OCI-M2 (cell line): ENCODE measurements at regions not wholly inside any gene's neighbourhood (a gene's known extent, or its start where the extent isn't known, plus 50 kb on each side); places are given as distances from the start of the nearest gene placed in this dataset.
"Not testable (repeated sequence)": the region's sequence is repeated elsewhere in the genome, so short reads cannot be mapped to it uniquely, and the experiment has no call there.

Source experiments
- DNase-seq: peaks from one replicate; lab custom pipeline; 2025; ENCODE audit not compliant: unreplicated experiment; lab: John Stamatoyannopoulos, UW

DNA sequence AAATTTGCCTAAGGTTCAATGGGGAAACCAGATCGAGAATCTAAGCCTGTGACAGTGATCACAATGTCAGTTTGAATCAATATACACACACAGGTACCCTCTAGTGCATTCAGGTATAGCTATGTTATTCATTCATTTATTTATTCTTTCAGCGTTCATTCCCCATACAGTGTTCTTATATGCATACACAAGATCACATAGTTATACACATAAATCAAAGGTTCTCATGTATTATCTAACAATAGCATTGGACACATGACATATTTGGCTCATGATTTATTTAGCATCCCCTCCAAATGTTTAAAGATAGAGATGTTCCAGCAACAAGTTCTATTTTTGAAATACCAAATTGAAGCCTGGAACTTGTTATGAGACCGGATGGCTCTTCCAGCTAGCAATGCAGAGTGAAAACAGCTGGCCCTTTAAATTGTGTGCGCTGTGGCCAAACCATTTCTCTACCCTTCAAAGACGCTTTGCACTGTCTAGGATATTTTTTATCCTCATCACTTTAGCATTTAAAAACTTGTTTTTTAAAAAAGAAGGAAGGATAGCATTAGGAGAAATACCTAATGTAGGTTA is 131.0 kb downstream of the ATXN3L start:
- no peak for DNase-seq

DNA sequence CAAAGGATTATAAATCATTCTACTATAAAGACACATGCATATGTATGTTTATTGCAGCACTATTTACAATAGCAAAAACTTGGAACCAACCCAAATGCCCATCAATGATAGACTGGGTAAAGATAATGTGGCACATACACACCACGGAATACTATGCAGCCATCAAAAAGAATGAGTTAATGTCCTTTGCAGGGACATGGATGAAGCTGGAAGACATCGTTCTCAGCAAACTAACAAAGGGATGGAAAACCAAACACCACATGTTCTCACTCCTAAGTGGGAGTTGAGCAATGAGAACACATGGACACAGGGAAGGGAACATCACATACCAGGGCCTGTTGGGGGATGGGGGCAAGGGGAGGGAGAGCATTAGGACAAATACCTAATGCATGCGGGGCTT is 133.2 kb downstream of the ATXN3L start:
- DNase-seq: not testable (repeated sequence)

DNA sequence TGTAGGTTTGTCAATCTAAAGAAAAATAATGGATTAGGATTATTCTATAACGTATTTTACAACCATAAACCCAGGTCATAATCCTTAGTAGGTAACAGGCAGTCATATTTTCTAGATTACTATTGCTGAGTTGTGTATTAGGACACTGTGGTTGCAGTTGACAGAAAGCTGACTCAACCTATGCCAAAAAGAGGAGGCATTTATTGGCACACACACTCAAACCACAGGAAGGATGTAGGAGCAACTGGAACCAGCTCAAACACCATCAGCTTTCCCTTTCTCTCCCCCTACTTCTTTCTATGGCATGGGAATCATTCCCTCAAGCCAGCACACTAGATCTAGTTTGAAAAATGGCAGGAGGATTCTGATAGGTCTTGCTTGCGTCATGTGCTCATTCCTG is 136.4 kb upstream of the FAM9C start:
- no peak for DNase-seq

DNA sequence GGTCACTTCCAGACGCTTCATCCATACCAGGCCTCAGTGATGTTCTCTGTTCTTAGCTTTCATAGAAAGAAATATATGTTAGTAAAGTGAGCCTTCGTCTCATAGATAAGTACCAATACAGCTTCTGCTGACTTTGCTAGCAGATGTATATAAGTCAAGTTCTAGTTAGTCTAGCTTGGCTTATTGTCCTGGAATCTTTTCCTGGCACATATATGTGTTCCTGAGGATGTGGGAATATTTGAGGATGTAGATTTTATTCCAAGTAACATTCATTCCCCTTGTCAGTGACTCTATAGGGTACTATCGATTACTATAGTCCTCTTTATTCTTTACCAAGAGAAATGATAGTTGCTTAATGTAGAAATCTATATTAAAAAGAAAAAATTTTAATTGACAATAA is 135.2 kb upstream of the FAM9C start:
- no peak for DNase-seq

DNA sequence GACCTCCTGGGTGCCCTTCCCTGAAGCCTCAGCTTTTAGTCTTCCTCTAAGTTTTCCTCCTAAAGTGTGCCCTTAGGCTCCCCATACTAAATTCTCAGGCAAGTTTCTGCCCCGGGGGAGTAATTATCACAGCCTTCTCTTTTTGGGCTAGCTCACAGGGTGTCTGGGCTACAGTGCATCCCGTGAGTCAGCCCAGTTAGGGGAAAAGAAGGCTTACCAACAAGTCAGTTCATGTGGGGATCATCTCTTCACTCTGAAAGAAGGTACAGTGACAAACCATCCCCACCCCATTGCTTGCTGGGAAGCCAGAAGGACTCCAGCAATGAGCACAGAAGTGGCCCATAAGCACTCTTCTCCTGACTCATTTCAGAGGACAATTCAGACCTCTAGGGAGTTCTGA is 134.7 kb upstream of the FAM9C start:
- DNase-seq: no peak

DNA sequence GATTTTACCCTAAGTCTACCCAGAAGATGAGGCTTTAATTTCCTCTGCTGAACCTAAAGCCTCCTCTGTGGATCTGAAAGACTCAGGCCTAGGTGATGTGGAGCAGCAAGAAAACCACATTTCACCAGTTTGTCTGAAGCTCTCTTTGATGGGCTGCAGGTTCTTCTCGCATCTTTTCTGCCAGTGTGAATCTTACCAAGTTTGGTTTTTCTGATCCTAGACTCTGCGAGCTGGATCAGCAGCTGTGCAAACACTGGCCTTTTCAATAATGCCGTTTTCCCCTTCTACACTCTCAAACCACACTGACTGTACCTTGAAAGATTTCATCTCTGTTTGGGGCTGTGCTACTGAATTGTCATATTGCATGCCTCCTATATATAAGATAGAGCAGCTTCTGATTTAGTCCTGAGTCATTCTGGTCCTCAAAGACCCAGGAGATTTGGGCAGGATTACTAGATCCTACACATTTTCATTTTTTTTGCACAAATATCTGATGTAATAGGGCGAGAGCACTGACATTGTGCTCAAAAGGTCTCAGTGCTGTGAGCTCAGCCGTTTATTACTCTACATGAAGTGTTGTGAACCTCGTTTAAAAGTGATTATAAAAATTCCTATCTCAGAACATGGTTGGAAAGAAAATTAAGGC is 133.6 kb upstream of the FAM9C start:
- no peak for DNase-seq

DNA sequence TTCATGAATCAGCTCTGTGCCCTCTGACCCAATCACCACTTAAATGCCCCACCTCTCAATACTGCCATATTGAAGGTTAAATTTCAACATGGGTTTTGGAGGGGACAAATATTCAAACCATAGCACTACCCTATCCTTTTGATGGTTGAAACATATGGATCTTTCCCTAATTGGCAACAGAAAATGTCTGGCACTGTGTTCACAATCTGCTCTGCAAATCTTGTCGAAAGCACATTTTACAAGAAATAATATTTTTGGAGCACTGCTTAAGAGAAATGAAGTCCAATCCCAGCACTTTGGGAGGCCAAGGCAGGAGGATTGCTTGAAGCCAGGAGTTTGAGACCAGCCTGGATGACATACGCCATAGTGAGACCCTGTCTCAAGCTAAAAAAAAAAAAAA is 130.6 kb upstream of the FAM9C start:
- DNase-seq: no peak

DNA sequence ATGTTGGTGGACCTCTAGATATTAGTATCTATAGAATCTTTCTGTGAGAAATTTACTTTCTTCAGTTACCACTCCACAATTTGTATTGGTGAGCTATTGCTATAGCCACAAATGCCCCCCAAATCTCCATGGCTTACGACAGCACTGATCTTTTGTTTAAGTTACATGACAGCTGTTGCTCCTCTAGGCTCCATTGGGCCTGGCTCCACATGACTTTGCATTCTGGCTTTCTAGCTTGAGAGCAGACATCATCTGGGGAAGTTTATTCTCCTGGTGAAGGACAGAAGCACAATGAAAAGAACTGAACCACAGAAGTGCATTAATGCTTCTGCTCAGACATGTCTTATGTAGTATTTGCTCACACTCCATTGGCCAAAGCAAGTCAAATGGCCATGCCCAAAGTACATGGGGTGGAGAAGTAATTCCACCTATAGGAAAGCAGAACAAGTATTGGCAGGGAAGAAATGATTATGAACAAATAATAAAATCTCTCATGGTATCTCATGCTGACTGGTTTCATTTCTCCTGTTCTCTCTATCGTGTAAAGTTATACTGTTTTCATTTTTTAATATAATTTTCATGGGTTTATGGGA is 126.6 kb upstream of the FAM9C start:
- no peak for DNase-seq

DNA sequence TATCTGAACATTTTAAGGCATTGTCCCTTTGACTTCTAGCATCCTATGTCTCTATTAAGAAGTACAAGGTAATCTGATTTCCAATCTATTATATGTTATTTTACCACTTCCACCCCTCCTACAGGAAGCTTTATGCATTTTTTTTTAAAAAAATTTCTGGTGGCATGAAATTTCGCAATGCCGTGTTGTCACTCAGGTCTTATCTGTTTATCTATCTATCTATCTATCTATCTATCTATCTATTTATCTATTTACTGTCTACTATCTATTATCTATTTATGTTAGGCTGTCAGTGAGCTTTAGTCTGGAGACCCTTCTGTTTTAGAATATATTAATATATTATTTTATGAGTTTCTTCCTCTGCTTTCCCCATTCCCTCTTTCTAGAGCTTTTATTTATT is 125.3 kb upstream of the FAM9C start:
- DNase-seq: no peak

DNA sequence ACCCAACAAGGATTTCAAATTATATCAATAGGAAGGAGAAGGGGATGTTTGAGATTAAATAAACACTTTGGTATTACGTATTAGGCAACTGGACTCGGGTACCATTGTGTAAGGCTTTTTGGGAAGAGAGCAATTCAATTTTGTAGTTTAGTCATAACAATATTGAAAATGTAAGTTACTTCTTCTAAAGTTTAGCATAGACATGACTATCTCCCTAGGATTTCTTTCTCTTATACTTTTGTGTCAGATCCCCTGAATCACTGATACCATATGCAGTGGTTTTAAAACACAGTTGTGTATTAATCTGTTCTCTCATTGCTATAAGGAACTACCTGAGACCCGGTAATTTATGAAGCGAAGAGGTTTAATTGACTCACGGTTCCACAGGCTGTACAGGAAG is 123.8 kb upstream of the FAM9C start:
- no peak for DNase-seq

DNA sequence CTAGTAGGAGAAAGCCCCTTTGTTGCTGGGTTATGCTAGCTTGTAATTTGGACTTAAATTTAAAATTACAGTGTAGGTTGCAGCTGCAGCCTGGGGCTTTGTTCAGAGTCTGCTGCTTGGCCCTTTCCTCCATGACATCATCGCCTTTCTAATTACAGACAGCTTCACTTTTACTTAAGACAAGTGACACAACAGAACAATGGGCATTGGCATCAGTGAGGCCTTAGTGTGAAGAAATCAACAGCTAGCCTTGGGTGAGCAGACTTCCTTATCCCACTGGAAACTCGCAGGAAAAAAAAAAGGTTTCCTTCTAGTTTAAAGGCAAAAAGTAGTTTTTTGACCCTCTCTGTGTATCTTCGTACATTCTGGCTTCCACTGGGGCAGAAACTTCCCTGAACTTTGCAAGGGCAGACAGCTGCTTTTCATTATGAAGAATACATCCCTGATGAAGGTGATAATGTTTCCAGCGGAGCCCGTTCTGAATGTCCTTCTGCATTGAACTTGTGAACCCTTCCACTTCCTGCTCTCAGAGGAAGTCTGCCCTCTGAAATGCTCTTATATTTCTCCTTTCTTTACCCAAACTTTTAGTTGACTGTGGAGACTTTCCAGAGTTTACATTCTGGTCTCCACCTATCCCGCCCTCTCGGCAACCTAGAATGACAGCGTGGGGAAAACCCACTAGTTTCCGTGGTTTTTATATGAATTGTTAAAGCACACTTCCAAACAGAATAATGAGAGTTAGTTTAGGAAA is 123.2 kb upstream of the FAM9C start:
- no peak for DNase-seq

DNA sequence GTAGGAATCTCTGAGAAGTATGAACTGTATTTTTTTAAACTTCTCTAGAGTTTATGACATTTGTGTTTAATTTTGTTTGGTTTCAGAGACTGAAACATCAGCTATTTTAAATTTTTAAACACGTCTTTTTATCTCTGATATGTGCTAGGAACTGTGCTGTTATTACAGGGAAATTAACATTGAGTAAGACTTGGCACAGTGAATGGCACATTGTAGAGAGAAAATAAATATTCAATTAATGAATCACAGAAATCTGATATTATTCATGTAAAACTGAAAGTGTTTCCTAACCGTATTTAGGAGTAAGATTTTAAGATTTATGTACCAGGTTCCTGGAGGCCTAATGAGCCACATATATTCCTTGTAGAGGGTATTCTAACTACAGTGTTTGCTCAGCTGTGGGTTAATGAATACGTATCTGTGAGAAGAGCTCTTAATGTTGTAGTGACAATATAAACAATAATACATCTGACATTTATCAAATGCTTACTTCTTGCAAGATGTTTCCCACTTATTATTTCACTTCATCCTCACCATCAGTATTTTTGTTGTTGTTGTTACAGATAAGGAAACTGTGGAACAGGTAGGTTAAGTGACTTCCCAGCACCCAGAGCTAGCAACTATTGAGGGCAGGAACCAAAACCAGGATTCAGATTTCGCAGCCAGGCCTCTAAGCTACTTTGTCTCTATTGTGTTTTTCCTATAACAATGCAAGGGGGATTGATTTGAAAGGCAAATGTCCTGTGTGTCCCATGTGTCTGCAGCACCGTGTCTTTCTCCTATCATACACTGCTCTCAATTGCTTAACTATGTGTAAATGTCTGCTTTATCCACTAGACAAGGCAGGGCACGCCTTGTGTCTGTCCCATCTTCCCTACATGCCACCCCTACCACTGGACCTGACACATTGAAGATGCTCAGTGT is 121.1 kb upstream of the FAM9C start:
- no peak for DNase-seq

DNA sequence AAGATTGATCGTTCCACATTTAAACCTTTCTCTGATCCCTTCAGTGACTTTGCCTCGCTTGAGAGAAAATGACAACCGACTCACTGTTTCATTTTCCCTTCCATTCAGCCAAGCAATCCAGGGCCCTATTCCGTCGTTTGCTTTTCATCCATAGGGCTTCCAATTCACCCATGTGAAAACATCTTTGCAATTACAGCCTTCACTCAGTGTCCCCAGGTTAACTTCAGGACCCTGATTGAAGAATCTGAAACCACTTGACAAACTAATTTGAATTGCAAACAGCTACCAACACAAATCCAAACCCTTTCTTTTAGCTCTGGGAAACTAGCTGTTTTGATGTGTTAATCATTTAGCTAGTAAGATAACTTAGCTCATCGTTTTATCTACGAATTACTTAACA is 120.2 kb upstream of the FAM9C start:
- no peak for DNase-seq

DNA sequence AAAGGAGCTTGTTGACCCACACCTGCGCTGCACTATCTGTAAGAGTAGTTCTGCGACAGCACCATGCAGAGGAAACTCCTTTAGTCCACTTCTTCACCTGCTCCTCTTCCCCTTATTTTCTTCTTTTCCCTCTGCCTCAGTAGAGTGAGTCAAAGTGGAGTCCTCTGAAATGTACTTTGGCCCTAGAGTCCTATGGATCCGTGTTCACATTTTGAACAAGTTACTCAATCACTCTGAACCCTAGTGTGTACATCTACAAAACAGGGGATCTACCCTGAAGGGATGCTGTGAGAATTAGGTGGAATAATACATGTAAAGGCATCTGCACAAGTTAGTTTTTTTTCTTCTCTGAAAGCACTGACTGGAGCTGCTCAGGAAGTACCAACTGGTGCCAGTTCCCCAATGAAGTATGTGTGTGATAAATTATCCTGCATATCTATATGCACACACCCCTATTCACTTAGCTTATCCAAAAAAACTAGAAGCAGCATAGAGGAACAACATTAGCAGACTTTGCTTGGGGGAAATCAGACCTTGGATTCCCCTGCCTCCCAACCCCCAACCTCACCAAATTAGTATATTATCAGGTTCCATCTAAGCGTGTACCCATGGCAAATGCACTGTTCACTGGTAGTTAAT is 118.5 kb upstream of the FAM9C start:
- DNase-seq: no peak

DNA sequence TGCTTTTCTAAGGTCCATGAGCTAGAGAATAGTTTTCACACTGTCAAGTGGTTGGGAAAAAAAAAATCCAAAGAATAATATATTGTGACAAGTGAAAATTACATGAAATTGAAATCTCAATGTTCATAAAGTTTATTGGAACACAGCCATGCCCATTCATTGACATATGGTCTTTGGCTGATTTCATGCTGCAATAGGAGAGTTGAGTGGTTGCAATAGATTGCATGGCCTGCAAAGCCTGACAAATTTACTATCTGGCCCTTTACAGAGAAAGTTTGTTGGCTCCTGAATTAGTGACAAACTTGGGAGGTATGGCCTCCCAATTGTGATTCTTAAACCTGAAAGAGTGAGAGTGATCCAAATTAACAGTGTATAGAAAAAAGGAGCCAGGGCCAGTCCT is 115.5 kb upstream of the FAM9C start:
- no peak for DNase-seq

DNA sequence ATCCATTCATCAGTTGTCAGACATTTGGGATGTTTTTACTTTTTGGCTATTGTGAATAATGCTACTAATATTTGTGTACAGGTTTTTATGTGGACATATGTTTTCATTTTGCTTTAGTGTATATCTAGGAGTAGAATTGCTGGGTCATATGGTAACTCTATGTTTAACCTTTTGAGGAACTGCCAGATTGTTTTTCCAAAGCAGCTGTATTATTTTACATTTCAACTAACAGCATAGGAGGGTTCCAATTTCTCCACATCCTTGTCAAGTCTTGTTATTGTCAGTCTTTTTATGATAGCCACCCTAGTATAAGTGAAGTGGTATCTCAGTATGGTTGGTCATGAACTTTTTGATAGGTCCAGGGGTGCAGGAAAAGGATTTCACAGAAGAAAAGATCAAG is 114.5 kb upstream of the FAM9C start:
- no peak for DNase-seq

DNA sequence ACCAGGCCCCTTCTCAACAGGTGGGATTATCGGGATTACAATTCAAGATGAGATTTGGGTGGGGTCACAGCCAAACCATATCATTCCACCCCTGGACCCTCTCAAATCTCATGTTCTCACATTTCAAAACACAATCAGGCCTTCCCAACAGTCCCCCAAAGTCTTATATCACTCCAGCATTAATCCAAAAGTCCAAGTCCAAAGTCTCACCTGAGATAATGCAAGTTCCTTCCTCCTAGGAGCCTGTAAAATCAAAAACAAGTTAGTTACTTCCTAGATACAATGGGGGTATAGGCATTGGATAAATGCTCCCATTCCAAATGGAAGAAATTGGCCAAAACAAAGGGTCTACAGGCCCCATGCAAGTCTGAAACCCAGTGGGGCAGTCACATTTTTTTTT is 111.1 kb upstream of the FAM9C start:
- DNase-seq: not testable (repeated sequence)

DNA sequence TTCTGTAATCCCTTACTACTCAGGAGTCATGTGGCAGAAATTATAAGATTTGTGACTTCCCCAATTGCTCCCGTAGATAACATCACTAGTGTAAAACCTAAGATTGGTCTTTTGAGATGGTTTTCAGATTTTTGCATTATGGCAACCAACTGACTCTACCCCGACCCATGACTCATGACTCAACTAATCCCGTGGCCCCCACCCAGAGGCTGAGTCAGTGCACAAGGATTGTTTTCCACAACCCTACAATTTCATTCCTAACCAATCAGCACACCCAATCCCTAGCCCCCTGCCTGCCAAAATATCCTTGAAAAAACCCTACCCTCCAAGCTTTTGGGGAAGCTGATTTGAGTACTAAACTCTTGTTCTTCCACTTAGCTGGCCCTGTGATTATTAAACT is 109.4 kb upstream of the FAM9C start:
- DNase-seq: no peak

DNA sequence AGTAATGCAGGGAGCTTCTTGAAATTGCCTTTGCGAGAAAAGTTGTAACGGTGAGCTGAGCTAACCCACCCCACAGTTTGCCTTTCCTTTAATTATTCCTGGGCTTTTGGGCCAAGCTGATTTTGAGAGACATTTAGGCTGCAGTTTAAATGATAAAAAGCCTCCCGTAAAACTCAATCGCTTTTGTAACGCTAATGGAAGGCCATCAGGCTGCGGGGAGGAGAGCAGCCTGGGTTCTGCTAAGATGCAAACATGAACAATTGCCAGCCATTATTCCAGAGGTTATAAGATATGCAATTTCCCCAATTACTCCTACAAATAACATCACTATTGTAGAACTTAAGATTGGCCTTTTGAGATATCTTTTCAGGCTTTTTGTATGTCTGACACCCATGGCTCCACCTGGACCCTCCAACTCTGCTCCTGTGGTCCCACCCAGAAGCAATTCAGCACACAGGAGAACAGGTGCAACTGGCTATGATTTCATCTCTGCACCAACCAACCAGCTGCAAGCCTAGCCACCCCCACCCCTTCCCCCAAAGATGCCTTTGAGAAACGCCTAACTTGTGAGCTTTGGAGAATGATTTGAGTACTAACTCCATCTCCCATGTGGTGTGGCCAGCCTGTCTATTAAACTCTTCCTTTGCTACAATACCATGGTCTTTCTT is 108.2 kb upstream of the FAM9C start:
- DNase-seq: no peak

DNA sequence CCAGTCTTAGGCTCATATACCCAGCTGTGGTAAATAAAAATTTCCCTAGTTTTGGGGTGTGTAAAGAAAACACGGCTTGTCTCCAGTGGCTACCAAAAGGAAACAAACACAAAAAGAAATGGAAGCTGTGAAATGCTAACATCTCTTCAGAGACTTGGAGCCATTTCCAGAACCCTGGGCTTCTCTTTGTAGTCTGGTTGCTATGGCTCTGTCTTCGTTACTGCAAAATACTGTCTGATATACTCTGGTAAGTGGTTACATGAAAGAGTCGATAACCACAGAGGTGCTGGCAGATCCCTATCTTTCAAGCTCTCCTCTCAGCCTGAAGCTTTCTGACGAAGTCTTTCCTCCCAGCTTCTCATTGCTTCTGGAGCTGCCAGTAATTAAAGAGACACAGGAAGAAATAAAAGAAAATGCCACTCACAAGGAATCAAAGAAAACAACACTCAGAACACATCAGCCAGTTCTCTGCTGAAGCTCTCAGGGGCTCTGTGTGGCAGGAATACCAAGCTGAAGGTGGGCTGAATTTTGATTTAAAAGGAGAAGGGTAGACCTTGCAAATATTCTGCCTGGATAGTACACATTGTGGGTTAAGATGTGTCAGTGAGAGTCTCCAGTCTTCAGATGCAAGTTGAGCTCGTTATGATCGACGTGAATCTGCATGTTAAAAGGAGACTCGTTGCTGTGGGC is 107.6 kb upstream of the FAM9C start:
- no peak for DNase-seq
